AG09309 (cell line): ENCODE measurements at regions not wholly inside any gene's neighbourhood (a gene's known extent, or its start where the extent isn't known, plus 50 kb on each side); places are given as distances from the start of the nearest gene placed in this dataset.
"Not testable (repeated sequence)": the region's sequence is repeated elsewhere in the genome, so short reads cannot be mapped to it uniquely, and the experiment has no call there.

Source experiments
- DNase-seq: peaks from one replicate; pipeline ENCODE4 v3.0.0-alpha.2; 2010; ENCODE audit warnings: low read depth
- H3K4me3 ChIP-seq: 2 replicates; pipeline ENCODE4 v1.5.1; 2011; ENCODE audit warnings: mild to moderate bottlenecking, low read depth, low read length, moderate library complexity; ENCODE audit not compliant: control insufficient read depth
- TF ChIP-seq, protein P1 (sequence below): IDR thresholded peaks from 2 replicates; pipeline ENCODE4 v1.5.1; 2011; ENCODE audit warnings: mild to moderate bottlenecking, low read depth, low read length, inconsistent platforms; ENCODE audit not compliant: insufficient read depth, control insufficient read depth; ENCODE audit errors: missing control alignments

DNA sequence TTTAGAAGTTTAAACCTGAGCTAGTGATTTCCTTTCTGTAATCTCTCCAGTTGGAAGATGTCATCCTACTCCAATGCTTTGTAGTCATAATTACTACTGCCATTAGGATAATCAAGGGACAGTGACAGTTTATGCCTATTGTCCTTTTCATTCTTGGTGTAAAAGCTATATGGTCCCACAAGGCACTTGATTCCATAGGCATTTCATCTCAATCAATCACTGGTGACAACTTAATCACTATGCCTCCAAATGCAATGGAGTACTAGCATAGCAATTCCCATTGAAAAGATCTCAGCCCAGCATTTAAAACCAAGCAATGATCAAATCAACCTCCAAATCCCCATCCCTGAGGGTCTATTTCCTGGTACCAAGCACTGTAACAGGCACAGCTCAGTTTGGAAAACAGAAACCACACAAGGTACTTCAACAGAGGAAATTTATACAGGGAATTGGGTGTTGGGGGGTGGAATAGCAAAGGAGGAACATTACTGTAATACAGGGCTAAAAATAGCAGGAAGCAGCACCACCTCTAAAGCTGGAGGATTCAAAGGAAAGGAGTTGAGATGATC lies 51.0 kb downstream of the FHIP2A start:
- H3K4me3 ChIP-seq = no peak overlapping the region
- TF ChIP-seq, protein P1, sequence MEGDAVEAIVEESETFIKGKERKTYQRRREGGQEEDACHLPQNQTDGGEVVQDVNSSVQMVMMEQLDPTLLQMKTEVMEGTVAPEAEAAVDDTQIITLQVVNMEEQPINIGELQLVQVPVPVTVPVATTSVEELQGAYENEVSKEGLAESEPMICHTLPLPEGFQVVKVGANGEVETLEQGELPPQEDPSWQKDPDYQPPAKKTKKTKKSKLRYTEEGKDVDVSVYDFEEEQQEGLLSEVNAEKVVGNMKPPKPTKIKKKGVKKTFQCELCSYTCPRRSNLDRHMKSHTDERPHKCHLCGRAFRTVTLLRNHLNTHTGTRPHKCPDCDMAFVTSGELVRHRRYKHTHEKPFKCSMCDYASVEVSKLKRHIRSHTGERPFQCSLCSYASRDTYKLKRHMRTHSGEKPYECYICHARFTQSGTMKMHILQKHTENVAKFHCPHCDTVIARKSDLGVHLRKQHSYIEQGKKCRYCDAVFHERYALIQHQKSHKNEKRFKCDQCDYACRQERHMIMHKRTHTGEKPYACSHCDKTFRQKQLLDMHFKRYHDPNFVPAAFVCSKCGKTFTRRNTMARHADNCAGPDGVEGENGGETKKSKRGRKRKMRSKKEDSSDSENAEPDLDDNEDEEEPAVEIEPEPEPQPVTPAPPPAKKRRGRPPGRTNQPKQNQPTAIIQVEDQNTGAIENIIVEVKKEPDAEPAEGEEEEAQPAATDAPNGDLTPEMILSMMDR = no peak
- no peak for DNase-seq

DNA sequence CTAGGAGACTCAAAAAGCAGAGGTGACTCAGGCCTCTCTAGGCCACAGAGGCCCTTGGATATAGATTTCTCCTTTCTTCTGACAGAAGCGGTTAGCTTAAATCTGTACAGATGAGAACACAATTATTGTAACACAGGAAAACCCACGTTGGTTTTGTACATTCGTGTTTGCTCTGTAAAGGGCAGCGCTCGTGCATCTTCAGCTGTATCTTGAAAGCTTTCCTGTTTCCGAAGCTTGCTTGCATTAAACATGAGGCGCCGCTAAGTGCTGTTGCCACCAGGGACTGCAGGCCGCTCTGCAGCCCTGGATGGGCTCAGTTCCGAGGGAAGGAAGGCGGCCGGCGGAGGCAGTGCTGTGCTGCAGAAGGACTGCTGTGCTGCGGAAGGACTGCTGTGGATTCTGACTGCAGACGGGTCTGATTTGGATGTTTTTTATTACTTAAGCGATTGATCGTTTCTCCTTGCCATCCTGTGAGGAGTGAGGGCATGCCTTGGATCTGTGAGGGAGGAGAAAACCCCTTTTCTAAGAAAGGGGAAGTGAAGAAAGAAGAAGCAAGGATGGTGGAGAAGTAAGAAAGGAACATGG lies 53.3 kb downstream of the FHIP2A start:
- DNase-seq = no peak
- H3K4me3 ChIP-seq = no peak overlapping the region
- TF ChIP-seq, protein P1 = peak; percentile 12

DNA sequence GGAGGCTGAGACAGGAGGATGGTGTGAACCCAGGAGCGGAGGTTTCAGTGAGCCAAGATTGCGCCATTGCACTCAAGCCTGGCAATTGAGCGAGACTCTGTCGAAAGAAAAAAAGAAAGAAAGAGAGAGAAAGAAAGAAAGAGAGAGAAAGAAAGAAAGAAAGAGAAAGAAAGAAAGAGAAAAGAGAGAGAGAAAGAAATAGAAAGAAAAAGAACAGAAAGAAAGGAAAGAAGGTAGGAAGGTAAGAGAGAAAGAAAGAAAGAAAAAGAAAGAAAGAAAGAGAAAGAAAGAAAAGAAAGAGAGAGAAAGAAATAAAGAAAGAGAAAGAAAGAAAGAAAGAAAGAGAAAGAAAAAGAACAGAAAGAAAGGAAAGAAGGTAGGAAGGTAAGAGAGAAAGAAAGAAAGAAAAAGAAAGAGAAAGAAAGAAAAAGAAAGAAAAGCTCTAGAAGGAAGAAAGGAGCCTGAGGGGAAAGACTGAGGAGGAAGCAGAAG lies 54.1 kb downstream of the FHIP2A start:
- DNase-seq, H3K4me3 ChIP-seq: not testable (repeated sequence)

DNA sequence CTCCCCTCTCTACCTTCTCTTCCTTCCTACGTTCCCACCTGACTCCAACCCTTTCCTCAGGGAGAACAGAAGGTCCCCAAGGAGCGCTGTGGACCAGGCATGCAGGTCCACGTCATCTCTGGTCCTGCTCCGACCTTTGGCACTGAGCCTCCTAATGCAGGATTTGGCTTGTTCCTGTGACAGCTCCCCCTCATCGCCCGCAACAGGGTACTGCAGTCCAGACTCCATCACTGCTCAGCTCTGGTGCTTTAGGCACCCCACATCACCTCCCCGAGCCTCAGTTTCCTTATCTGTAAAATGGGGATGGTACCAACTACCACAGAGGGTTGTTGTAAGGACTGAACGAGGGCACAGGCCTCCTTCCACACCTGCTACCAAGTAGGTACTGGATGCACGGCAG lies 54.6 kb downstream of the FHIP2A start:
- TF ChIP-seq, protein P1 = no peak
- H3K4me3 ChIP-seq = no peak overlapping the region
- DNase-seq = no peak

DNA sequence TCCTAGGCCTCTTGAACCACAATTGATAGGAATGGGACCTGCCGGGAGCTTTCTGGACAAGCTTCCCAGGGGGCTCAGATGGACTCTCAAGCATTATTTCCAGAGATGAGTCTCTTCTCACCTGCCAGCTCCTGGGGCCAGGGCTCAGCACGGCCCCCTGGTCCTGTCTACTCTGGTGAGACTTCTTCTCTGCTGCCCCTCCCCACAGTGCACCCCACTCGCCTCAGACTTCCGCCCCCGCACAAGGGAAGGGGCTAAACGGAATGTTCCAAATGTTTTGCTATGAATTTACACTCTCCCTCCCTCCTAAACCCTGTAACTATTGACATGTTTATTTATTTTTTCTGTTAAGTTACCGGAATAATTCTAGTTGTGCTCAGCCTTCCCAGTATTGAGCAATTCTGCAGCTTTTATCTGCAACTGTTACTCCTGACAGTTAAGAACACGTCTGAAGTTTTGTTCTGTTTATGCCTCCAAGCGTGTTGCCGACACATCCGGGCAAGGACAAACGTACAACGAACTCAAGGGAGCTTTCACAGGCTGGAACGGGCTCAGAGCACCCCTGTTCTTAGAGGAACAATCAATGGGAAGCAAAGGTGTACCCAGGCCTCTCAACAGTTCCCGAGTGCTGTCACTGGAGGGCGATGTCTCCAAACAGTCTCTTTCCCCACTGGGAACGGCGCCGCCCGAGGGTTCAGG lies 55.2 kb downstream of the FHIP2A start:
- TF ChIP-seq, protein P1 = peak; percentile 86
- H3K4me3 ChIP-seq = no peak overlapping the region
- DNase-seq = no peak

DNA sequence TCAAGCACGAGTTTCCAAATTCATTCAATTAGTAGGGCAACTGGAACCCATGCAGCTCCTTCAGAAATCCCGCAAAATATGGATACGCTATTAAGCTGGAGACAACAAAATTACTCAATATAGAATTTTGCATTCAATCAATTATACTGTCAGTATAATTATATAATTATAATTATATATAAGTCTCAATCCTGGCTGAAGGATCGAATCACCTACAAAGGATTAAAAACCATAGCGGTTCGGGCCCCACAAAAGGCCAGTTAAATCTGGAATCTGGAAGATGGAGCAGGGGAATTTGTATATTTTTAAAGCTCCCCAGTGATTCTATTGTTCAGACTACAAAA lies 55.7 kb downstream of the FHIP2A start:
- TF ChIP-seq, protein P1 = no peak
- DNase-seq = no peak
- no peak overlapping the region for H3K4me3 ChIP-seq

DNA sequence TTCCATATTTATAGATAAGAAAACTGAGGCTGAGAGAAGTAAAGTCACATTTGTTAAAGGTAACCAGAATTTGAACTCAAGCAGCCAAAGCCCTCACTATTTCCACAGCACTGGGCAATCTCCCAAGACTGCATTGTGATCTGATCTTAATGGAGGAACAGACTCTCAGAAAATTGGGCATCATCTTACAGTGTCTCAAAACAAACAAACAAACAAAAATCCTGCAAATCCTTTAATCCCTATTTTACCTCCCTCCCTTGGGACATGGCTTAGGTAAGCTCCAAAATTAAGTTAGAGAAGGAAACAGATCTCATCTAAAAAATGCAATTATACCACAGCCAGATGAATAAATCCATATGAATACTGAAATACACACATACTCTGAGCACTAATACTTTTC lies 57.5 kb downstream of the FHIP2A start:
- no peak for DNase-seq
- TF ChIP-seq, protein P1 = no peak
- H3K4me3 ChIP-seq = no peak overlapping the region
